ENCODE measurements at regions not wholly inside any gene's neighbourhood (a gene's known extent, or its start where the extent isn't known, plus 50 kb on each side); places are given as distances from the start of the nearest gene placed in this dataset.
"Not testable (repeated sequence)": the region's sequence is repeated elsewhere in the genome, so short reads cannot be mapped to it uniquely, and the experiment has no call there.

DNA sequence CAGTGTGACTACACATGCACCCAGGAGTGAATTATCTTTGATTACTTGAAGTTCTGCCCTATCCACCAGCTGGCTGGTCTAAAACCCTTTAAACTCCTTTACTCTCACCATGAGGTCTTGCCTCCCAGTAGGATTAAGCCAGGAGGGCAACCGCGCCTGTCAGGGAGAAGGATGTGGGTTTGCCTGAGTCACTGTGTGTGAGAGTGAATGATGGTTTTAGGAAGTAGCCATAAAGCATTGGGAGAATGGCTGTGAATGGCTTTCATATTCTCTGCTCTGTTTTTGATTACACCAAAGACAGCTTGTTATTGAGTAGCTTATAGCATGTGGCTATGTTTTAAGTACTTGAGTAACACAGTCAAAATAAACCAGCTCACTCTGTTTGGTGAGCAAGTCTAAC, 637.7 kb upstream of the TBL1XR1 start:
- FAIRE-seq: peak; percentile 87

- FAIRE-seq: peak; percentile 71
These were observed 638.6 kb upstream of the TBL1XR1 start for GRCh38 chr3:177835917-177836316.

DNA sequence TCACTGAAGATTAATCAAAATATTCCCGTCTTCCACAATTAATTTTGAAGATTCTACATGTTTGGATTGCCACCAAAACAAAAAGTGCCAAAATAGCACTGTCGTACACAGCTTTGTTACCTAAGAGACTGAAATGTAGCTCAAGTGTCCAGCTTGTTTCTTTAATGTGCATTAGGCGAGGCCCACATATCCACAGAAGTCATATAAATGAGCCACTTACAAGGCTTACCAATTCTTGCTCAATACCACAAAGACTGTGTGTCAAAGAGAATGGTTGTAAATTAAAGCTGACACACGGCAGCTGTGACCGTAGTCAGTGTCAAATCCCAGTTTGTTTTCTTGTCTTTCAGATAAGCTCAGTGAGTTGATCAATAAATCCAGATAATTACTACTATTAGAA, 639.4 kb upstream of the TBL1XR1 start:
- FAIRE-seq: peak; percentile 84

DNA sequence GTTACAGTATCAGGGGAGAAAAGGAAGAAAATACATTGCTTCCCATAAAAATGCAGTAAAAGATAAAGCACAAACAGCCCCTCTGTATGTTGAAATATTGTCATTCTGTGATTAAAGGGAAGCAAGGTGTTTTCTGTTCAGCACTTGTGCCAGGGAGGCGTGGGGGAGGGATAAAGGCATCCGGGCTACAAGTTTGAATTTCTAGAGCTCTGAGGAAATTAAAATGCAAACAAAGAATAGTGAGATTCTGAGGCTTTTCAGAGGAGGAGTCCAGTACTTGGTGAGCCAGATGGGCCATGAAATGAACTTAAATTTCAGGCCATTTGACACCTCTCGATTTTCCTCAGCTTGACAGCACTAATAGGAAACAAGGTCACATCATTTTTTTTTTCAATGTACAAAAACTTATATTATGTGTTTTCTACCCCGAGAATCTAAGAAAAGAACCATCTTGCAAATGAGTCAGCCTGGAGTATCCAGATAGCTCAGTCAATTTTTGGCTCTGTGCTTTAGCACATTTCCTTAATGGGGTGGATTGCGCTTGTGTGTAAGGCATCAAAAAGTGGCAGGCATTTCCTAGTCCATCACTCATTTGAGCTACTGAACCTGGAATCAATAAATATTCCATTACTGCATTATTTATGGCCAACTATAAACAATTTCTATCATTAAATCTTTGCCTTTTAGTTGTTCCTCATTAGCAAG, 640.8 kb upstream of the TBL1XR1 start:
- no peak for FAIRE-seq

DNA sequence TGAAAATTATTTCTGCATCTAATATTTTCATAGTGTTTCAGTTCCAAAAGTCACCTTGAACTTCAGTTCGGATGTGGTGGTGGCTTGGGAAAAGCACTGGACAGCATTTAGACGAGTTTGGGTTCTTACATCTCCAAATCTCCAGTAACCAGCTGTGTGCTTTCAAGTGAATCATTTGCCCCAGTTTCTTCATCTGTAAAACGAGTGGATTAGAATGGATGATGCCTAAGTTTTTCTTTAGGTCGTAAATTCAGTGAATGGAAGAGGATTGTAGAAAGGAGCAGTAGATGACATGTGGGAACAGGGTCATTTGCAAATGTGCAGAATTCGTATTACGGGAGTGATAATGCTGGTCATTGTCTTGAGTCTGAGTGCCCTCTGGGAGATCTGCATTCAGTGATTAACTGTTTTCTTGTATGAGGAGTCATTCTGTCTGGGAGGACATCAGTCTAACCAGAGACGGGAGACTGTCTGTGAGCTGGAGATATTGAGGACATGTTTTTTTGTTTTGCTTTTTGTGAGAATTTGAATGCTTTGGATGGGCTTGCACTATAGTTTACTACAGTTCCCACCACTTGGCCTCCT, 641.6 kb upstream of the TBL1XR1 start:
- peak; percentile 76 for FAIRE-seq

DNA sequence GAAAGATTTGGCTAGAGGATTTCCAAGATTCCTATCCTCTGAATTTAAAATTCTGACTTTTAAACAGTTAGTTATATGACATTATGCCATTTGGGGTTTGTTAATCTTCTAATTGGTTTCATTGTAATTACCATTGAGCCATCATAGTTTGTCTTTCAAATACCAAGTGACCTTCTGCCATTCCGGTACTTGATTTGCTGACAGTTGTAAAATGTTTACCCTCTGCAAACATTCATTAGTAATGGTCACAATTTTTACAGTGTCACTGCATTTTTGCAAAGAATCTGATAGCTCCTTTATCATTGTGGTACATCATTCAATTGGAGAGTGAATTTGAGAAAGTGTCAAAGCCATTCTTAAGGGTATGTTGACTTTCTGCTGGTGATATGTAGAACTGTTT, 645.0 kb upstream of the TBL1XR1 start:
- no peak for FAIRE-seq

- FAIRE-seq: no peak
These were observed 645.8 kb upstream of the TBL1XR1 start for GRCh38 chr3:177842743-177843734.

- peak; percentile 92 for FAIRE-seq
These were observed 654.9 kb upstream of the TBL1XR1 start for GRCh38 chr3:177852001-177852807.

- FAIRE-seq: no peak
These were observed 657.7 kb upstream of the TBL1XR1 start for GRCh38 chr3:177855021-177855420.

- FAIRE-seq: no peak
These were observed 662.9 kb upstream of the TBL1XR1 start for GRCh38 chr3:177860184-177860583.

GRCh38 chr3:177862962-177863491, 665.7 kb upstream of the TBL1XR1 start:
- no peak for FAIRE-seq

GRCh38 chr3:177871267-177871666, 665.0 kb upstream of the KCNMB2 start:
- not testable (repeated sequence) for FAIRE-seq

DNA sequence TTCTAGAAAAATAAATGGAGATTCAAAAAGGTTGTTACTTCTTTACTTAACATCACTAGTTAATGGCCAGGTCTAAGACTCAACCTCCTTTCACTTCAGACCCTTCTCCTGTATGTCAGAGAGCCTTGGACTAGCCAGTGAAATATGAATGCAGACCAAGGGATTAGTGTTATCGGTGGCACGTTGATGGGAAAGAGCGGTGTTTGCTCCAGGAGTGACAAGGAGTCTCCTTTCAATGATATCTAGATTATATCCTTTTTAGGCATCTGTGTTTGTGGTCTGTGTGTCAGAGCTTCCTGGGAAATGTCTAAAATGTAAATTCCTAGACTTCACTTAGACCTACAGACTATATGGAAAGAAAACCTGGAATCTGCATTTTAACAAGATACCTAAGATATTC, 658.0 kb upstream of the KCNMB2 start:
- FAIRE-seq: no peak

DNA sequence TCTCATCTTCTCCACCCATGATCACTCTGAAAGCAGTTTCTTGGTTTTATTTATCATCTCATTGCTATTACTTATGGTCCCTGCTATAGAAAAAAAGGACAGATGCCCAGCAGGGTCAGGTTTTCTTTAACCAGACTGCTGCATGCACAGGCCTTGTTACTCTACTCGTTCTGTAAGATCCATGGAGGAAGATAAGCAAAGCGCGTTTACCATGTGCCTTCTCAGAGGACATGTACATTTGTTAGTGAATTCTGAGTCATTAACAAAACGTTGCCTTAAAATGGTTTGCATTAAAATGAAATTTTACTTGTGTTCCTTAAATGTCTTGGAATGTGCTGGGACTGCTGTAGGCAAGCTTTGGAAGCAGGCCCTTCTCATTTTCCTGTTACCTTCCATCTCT, 657.3 kb upstream of the KCNMB2 start:
- no peak for FAIRE-seq

DNA sequence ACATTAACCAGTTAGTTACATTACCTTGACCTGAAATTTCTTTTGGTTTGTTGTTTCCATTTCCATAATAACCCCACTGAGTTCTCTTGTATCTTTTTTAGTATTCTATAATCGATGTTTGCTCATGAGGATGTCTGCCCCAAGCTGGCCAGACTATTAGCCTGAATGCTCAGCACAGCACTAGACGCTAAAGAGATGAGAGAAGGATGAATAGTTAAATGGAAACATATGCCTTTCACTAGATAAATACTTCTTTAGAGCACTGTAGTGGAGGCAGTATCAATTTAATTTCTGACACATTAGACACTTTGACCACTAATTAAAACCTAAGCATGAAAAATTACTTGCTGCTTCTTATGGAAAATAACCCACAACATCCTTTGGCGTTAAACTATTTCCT, 654.9 kb upstream of the KCNMB2 start:
- no peak for FAIRE-seq

DNA sequence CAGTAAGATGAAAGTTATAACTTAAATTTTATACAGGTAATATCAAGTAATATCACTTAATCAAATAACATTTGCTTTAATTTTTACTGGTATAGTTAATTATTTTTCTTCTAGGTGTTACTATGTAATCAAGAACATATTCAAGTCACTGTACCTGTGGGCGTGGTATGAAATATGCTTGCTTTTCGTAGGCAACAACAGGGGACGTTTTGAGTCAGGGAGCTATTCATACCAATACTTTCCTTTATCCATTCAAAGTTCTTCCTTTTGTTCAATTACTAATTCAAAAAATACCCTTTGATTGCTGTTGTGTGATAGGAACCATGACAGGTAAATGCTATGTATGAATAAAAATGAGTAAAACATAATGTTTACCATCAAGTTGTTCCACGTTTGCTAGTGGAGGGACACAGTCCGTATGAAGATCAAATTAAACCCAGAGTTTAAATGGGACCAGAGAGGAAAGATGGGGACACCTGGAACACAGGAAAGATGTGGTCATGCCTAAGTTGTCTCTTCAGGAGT, 654.0 kb upstream of the KCNMB2 start:
- no peak for FAIRE-seq

DNA sequence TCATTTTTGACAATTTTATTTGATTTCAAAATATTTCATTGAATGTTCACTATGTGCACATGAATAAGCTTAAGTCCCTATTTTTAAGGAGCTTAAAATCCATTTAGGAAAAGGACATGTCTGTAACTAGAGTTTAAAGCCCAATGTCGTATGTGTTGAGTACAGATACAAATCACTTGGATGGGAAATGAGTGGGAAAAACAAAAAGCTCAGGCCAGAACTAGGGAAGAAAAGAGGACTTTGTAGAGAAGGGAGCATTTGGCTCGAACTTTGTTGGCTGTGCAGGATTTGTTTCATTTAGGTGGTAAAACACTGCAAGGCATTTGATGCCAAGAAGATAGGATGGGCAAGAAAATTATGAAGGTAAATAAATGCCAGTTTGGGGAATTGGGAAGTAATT, 653.1 kb upstream of the KCNMB2 start:
- no peak for FAIRE-seq

GRCh38 chr3:177883957-177884356, 652.3 kb upstream of the KCNMB2 start:
- FAIRE-seq: no peak

DNA sequence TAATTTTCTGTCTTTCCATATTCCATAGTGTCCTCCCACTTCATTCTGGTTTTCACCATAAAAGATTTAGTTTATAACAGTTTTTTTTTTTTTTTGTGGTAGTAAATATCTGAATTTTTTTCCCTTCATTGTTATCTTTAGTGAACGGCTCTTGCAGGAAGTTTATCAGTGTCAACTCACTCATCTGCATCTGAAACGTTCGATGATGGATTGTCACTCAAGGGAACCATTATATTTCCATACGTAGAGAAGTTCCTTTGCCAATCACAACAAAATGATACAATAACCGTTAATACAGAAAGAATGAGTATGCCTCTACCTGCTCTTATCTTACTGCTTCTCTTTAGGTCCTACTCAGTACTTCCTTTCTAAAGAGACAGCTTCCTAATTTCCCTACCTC, 651.2 kb upstream of the KCNMB2 start:
- no peak for FAIRE-seq

- FAIRE-seq: no peak
These were observed 649.7 kb upstream of the KCNMB2 start for GRCh38 chr3:177886501-177886900.

GRCh38 chr3:177887475-177887874, 648.8 kb upstream of the KCNMB2 start:
- FAIRE-seq: no peak

DNA sequence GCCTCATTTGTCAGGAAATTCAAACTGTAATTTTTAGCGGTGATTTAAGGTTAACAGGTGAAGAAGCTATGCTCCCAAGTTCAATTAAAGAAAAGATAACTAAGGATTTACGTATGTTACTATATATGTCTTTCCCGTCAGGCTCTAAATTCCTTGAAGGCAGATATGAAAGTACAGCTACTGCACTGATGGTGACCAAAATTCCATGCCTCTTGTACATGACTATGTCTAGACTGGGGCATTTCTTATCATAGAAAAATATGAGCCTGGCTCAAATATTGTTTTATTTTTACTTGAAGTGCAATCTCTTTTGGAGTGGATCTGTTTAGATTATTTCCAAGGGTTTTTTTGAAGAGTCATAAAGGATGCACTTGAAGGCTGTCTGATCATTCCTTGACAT, 647.1 kb upstream of the KCNMB2 start:
- FAIRE-seq: no peak
